Stimulated activated CD8-positive, alpha-beta memory T cell treated with anti-CD3 and anti-CD28 coated beads, Interleukin-12 subunit alpha, Interleukin-12 subunit beta, amount 100 ng/mL, for 24 hours (primary cell): ENCODE measurements at regions not wholly inside any gene's neighbourhood (a gene's known extent, or its start where the extent isn't known, plus 50 kb on each side); places are given as distances from the start of the nearest gene placed in this dataset.
"Not testable (repeated sequence)": the region's sequence is repeated elsewhere in the genome, so short reads cannot be mapped to it uniquely, and the experiment has no call there.

ENCODE experiments used
- DNase-seq: peaks from one replicate; pipeline ENCODE4 v3.0.0-alpha.2; 2020; ENCODE audit errors: extremely low read depth

GRCh38 chr21:28877318-28877884, 115.3 kb downstream of the LTN1 start:
- DNase-seq = no peak

- DNase-seq = no peak
These were observed 117.6 kb downstream of the LTN1 start for GRCh38 chr21:28875078-28875477.

DNA sequence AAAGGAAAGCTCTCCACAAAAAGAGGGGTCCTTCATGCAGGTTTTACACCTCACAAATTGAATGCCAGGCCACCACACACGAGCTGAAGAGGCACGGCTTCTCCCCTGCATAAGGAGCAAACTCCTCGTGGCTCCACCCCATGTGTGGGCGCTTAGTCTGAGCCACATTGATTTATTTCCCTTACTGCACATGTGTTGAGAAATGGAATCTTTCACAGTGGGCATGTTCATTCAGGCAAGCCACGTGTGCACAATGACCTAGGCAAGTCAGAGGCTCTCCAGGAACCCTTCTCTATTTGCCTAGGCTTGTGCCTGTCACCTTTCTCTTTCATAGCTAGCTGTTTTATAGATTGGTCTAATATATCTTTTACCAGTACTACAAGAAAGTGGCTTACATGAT, 120.5 kb downstream of the LTN1 start:
- DNase-seq = no peak

DNA sequence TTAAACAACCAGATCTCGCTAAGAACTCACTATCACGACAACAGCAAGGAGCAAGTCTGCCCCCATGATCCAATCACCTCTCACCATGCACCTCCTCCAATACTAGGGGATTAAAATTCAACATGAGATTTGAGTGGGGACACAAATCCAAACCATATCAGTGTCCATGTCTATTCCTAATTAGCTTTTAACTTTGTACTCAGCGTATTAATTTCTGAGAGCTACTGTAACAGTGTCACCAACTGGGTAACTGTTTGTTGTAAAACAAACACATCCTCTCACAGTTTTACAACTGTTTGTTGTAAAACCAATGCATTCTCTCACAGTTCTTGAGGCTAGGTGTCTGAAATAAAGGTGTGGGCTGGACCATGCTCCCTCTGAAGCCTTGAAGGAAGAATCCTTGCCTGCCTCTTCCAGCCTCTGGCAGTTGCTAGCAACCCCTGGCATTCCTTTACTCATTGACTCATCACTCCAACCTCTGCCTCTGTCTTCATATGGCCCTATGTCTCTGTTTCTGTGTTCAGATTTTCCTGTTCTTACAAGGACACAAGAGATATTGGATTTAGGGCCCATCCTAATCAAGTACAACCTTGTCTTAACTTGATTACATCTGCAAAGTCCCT, 121.2 kb downstream of the LTN1 start:
- DNase-seq = no peak

- DNase-seq = no peak
These were observed 125.3 kb downstream of the LTN1 start for GRCh38 chr21:28867401-28867800.

GRCh38 chr21:28865488-28866186, 127.0 kb downstream of the LTN1 start:
- no peak for DNase-seq

DNA sequence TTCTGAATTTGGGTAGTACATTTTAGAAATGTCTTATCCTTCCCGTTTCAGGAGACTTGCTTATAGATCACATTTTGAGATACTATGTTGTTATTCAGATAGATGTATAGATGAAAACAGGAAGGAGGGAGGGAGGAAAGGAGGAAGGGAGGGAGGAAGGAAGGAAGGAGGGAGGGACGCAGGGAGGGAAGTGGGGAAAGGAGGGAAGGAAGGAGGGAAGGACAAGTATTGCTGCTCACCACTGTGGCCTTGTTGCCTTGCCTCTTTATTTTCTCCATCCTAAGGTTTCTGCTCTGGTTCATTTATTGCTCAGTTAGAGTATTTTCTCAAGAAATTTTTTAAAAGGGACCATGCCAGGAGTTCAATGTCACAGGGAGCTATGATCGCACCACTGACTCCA, 134.3 kb downstream of the LTN1 start:
- no peak for DNase-seq

DNA sequence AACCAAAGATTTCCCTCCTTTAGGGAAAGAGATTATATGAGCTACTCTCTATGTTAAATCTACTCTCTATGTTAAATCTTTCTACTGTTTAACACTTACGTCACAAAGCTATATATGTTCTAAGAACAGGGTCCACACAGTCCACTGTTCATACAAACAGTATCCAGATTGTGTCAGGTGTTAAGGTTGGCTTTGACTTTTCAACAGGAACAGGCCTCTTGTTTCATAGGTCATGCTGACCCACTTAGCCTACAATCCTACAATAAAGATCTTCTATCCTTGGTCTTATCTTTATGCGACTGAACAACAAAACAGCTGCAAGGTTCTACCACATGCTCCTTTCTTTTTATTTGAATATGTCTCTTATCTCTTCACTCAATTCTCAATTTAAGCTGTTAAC, 134.9 kb downstream of the LTN1 start:
- no peak for DNase-seq

DNA sequence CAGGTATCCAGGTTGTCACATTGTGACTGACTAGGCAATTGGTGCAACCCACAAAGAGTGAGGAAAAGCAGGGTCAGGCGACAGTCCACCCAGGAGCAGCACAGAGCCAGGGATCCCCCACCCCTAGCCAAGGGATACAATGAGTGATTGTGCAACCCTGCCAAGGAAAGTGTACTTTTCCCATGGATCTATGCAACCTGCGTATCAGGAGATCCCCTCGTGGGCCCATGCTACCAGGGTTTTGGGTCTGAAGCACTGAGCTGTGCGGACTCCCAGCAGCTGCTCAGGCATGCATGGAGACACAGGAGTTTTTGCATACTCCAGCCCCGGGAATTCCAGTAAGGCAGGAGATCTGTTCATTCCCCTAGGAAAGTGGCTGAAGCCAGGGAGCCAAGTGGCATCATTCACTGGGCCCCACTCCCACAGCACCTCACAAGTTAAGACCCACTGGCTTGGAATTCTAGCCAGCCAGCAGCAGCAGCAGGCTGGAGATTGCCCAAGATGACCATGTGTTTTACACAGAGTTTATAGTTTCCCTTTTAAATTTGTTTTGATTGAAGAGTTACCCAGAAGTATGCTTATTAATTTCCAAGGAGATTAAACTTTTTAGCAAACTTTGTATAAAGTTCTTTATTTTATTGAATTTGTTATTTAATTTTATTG, 136.0 kb downstream of the LTN1 start:
- no peak for DNase-seq

GRCh38 chr21:28852706-28853105, 140.0 kb downstream of the LTN1 start:
- DNase-seq = no peak

- no peak for DNase-seq
These were observed 141.0 kb downstream of the LTN1 start for GRCh38 chr21:28851645-28852044.

- DNase-seq = not testable (repeated sequence)
These were observed 153.4 kb downstream of the LTN1 start for GRCh38 chr21:28839237-28839636.

DNA sequence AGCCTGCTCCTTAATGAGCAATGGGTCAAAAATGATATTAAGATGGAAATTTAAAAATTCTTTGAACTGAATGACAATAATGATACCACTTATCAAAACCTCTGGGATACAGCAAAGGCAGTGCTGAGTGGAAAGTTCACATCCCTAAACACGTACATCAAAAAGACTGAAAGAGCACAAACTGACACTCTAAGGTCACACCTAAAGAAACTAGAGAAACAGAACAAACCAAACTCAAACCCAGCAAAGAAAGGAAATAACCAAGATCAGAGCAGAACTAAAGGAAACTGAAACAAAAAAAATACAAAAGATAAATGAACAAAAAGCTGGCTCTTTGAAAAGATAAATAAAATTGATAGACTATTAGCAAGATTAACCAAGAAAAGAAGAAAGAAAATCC, 155.3 kb downstream of the LTN1 start:
- DNase-seq = not testable (repeated sequence)

- DNase-seq = not testable (repeated sequence)
These were observed 156.1 kb downstream of the LTN1 start for GRCh38 chr21:28836588-28836987.

GRCh38 chr21:28834335-28835238, 158.1 kb downstream of the LTN1 start:
- no peak for DNase-seq

DNA sequence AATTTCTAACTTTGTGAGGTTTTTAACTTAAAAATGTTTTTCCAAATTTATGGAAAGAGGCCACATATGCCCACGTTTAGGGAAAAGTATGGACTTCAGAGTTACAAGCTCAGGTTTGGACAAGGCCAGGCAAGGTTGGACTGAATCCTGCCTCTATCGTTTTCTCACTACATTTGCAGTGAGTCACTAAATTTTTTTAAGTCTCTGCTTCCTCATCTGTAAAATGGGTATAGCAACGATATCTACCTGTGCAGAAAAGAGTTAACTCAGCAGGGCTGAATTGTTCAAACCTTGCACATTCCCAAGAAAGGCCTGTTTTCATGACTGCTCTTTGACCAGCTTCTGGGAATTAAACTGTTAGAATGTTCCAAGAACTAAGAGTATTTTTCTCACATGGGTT, 159.1 kb downstream of the LTN1 start:
- DNase-seq = no peak

- DNase-seq = no peak
These were observed 159.5 kb downstream of the LTN1 start for GRCh38 chr21:28833182-28833581.

GRCh38 chr21:28832715-28833061, 160.0 kb downstream of the LTN1 start:
- DNase-seq = no peak

DNA sequence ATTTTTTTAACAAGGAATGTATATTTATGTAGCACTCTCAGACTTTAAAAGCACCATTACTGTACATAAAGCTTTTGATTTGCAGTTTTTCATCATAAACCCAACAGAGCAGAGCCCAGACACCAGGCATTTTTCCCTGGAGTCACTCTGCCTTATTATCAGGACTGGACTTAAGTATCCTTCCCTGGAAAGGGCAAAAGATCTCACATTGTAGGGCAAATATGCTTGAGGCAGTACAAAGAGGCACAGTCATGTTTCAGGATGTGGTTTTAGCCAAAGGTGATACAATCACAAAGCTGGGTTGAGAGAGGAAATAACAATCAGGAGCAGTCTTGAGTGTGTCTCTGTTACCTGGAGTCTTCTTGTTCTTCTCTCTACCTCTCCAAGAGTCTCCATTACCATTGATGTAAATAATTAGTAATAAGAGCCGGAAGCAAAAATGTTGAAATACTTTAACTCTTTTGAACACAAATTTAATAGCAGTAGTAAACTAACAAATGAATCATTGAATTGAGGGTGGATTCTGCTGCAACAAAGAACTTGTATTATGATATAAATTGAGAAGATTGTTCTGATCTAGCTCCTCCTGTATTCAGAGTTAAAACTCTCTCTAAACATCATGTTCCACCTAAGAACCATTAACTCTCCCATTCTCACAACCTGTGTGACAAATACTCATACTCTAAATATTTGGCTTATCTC, 160.5 kb downstream of the LTN1 start:
- DNase-seq = no peak

DNA sequence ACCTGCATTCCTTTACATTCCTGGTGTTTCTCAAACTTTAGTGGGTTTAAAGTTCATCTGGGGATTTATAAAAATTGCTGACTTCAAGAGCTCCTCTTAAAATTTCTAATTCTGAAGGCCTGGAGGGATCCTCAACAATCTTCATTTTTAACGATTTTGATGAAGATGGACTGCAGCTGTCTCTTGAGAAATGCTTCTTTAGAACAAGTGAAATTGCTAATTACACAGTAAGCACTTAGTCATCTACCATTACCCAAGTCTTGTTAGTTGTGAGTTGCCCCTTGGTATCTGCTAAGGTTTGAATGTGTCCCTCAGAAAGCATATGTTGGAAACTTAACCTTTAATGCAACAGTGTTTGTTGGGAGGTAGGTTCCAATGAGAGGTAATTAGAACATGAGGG, 163.7 kb downstream of the LTN1 start:
- no peak for DNase-seq

GRCh38 chr21:28828021-28828420, 164.7 kb downstream of the LTN1 start:
- no peak for DNase-seq
